GM18951 (cell line): ENCODE measurements at regions not wholly inside any gene's neighbourhood (a gene's known extent, or its start where the extent isn't known, plus 50 kb on each side); places are given as distances from the start of the nearest gene placed in this dataset.

Experiments used
- POLR2A ChIP-seq: IDR thresholded peaks from 4 replicates; pipeline ENCODE4 v1.6.1; 2011; ENCODE audit warnings: mild to moderate bottlenecking; ENCODE audit not compliant: insufficient read length, insufficient read depth; ENCODE audit errors: extremely low read depth
- in situ Hi-C: fragments of 300-500 bp; cut with MboI; formaldehyde crosslinking; loops from one replicate; pipeline ENCODE4 v1.12.0; 2022; ENCODE audit warnings: low sequenced_read_pairs, mixed read lengths, inconsistent platforms; ENCODE audit not compliant: unreplicated experiment

DNA sequence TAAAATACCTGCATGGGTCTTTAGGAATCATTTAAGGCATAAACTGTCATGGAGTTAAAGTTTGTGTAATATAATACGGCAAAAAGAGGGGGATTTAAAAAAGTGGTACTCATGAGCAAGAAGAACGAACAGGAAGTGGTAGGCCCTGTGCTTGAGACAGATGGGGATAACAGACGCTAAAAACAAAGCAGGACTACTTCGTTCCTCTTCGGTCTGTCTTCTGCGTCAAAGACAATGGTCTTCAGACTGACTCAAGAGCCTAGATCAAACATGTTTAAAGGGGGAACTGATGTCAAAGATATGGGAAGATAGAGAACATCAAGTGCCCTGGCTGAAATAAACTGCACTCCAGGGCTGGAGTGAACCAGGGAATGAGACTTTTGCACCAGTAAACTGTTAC is 59.8 kb upstream of the RFX3 start:
- TF ChIP-seq POLR2A: no peak
- in situ Hi-C loops: no loop called here

GRCh38 chr9:3578786-3579185 is 53.0 kb upstream of the RFX3 start:
- no peak for TF ChIP-seq POLR2A
- in situ Hi-C loops: no loop called here

GRCh38 chr9:3576328-3576727 is 50.5 kb upstream of the RFX3 start:
- no peak for TF ChIP-seq POLR2A
- in situ Hi-C loops: no loop called here

- no peak for TF ChIP-seq POLR2A
- in situ Hi-C loops: no loop called here
Observed at GRCh38 chr9:3575821-3576220, 50.0 kb upstream of the RFX3 start.
